Breast epithelium (tissue), 4 donors: ENCODE measurements at regions not wholly inside any gene's neighbourhood (a gene's known extent, or its start where the extent isn't known, plus 50 kb on each side); places are given as distances from the start of the nearest gene placed in this dataset.
A peak's percentile ranks its signal among the peaks of the same experiment; 100 is the strongest.

Source experiments
- DNase-seq, 2 donors: peaks; one replicate each; pipeline ENCODE4 v3.0.0-alpha.2; 2019; ENCODE audit warnings: low spot score in 2 of 2
- H3K27ac ChIP-seq, 2 donors: fragments of 200-600 bp; sonication (generic) in 1 of 2; one replicate each; pipeline ENCODE4 v1.5.1; 2016 to 2019; ENCODE audit warnings: mild to moderate bottlenecking in 1 of 2
- H3K27me3 ChIP-seq, 2 donors: fragments of 200-600 bp; sonication (generic) in 1 of 2; one replicate each; pipeline versions ENCODE4 v1.5.1 to v1.6.0; 2017 to 2019; ENCODE audit warnings: control low read depth in 1 of 2, mild to moderate bottlenecking in 1 of 2
- H3K36me3 ChIP-seq: fragments of 200-600 bp; one replicate; pipeline ENCODE4 v1.5.1; 2019
- H3K4me1 ChIP-seq, 2 donors: fragments of 200-600 bp; sonication (generic); one replicate each; pipeline ENCODE4 v1.5.1; 2016 to 2019; ENCODE audit warnings: control low read depth in 1 of 2
- H3K4me3 ChIP-seq, 3 donors: fragments of 200-600 bp; sonication (generic); 1 replicate in 2 of 3; 2 replicates in 1 of 3; pipeline ENCODE4 v1.5.1; 2016 to 2019; ENCODE audit warnings: mild to moderate bottlenecking in 3 of 3, moderate library complexity in 2 of 3
- H3K9me3 ChIP-seq, 2 donors: fragments of 200-600 bp; sonication (generic) in 1 of 2; one replicate each; pipeline ENCODE4 v1.5.1; 2016 to 2019; ENCODE audit warnings: control low read depth in 1 of 2
- POLR2A ChIP-seq: fragments of 450-650 bp; IDR thresholded peaks from one replicate; pipeline ENCODE4 v1.6.1; 2016; ENCODE audit warnings: antibody characterized with exemption, mild to moderate bottlenecking, moderate library complexity
- POLR2AphosphoS5 ChIP-seq, 3 donors: sonication (generic); formaldehyde crosslinking; IDR thresholded peaks; one replicate each; pipeline ENCODE4 v1.6.1; 2017; ENCODE audit warnings: antibody characterized with exemption in 3 of 3
- intact Hi-C: fragments of 100-400 bp; cut with DNase I; formaldehyde crosslinking; loops from one replicate; pipeline ENCODE4 v1.15.1; 2023; ENCODE audit warnings: low total_unique reads
- TF ChIP-seq, protein P1 (sequence below), 3 donors: fragments of 450-650 bp; IDR thresholded peaks; one replicate each; pipeline ENCODE4 v1.5.1; 2016 to 2017; ENCODE audit warnings: antibody characterized with exemption in 3 of 3, mild to moderate bottlenecking in 3 of 3, moderate library complexity in 3 of 3

DNA sequence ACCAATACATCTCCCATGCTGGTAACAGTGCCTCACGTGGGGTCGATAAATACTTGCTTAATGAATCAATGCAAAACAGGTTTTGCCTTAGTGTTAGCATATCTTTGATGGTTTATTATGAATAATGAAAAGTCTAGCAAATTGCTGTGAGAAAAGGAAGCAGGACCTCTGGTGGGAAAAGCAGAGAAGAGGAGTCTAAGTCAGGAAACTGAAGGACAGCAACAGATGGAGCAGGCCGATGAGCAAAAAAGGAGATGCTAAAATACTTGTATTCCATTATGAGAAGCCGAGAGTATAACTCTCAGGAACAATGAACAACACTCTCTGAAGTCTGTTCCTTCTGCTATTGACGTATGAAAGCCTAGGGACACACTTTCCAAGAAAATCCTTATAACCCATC is 555.2 kb upstream of the KLHL29 start:
- intact Hi-C loops, result no loop called here
- no peaks in the 10 kb centered on the region for H3K9me3 ChIP-seq
- H3K4me3 ChIP-seq, result no peak overlapping the region
- H3K27ac ChIP-seq, result no peak overlapping the region
- no peaks in the 10 kb centered on the region for H3K27me3 ChIP-seq
- no peaks in the 10 kb centered on the region for H3K36me3 ChIP-seq
- TF ChIP-seq, protein P1, sequence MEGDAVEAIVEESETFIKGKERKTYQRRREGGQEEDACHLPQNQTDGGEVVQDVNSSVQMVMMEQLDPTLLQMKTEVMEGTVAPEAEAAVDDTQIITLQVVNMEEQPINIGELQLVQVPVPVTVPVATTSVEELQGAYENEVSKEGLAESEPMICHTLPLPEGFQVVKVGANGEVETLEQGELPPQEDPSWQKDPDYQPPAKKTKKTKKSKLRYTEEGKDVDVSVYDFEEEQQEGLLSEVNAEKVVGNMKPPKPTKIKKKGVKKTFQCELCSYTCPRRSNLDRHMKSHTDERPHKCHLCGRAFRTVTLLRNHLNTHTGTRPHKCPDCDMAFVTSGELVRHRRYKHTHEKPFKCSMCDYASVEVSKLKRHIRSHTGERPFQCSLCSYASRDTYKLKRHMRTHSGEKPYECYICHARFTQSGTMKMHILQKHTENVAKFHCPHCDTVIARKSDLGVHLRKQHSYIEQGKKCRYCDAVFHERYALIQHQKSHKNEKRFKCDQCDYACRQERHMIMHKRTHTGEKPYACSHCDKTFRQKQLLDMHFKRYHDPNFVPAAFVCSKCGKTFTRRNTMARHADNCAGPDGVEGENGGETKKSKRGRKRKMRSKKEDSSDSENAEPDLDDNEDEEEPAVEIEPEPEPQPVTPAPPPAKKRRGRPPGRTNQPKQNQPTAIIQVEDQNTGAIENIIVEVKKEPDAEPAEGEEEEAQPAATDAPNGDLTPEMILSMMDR (IDR thresholded peaks at IDR 0.05), result no peak
- TF ChIP-seq POLR2AphosphoS5 (IDR thresholded peaks at IDR 0.05), result no peak
- TF ChIP-seq POLR2A, result no peak
- DNase-seq, result no peak
- H3K4me1 ChIP-seq, result no peaks in the 10 kb centered on the region

- no peaks in the 10 kb centered on the region for H3K9me3 ChIP-seq
- TF ChIP-seq, protein P1 (IDR thresholded peaks at IDR 0.05), result no peak
- no peak for TF ChIP-seq POLR2A
- TF ChIP-seq POLR2AphosphoS5 (IDR thresholded peaks at IDR 0.05), result no peak
- intact Hi-C loops, result no loop called here
These were observed 552.8 kb upstream of the KLHL29 start for GRCh38 chr2:22832196-22832595.

GRCh38 chr2:22838461-22838860 is 546.5 kb upstream of the KLHL29 start:
- H3K27me3 ChIP-seq, result no peaks in the 10 kb centered on the region
- TF ChIP-seq, protein P1 (IDR thresholded peaks at IDR 0.05), result no peak
- TF ChIP-seq POLR2A (no peak), POLR2AphosphoS5 (IDR thresholded peaks at IDR 0.05) (no peak)
- DNase-seq, result no peak
- intact Hi-C loops, result no loop called here
- no peak overlapping the region for H3K4me3 ChIP-seq
- H3K9me3 ChIP-seq, result no peaks in the 10 kb centered on the region
- H3K36me3 ChIP-seq, result no peaks in the 10 kb centered on the region
- no peaks in the 10 kb centered on the region for H3K4me1 ChIP-seq
- H3K27ac ChIP-seq, result no peak overlapping the region

More at GRCh38 chr2:22832196-22832595, 552.8 kb upstream of the KLHL29 start:
- Histone ChIP-seq H3K27me3 (no peaks in the 10 kb centered on the region), H3K27ac (no peak overlapping the region), H3K36me3 (no peaks in the 10 kb centered on the region), H3K4me1 (no peaks in the 10 kb centered on the region), H3K4me3 (no peak overlapping the region)
- no peak for DNase-seq

DNA sequence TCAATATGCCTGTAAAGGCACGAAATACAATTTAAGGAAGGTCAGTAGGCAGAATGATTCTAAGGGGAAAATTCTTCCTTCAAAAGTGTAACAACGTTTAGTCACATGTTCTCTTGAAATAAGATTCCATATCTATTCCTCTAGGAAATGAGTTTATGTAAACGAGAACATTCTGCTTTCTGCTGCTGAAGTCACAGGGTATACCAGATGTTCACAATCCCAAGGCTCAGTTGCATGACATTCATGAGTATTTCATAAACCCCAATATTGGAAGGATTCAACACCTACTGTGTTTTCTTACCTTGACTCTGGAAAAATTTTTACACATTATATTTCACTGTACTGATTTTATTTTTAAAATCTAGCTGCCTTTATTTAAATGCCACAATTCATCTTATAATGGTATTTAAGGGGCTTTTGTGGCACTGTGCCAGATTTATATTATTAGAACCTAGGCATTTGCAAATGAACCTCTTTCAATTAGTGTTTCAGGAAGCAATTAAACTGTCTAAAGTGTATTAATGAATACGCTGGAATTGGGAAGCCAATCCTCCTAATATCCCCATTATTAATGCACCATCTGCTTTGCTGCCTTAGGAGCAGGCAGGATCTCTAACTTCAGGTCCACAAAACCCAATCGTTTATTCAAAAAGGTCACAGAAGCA is 542.6 kb upstream of the KLHL29 start:
- TF ChIP-seq, protein P1 (IDR thresholded peaks at IDR 0.05), result no peak
- no peak for TF ChIP-seq POLR2AphosphoS5 (IDR thresholded peaks at IDR 0.05)
- no peak for TF ChIP-seq POLR2A
- H3K4me1 ChIP-seq, result no peaks in the 10 kb centered on the region
- intact Hi-C loops, result no loop called here
- H3K4me3 ChIP-seq, result no peak overlapping the region
- no peak for DNase-seq
- no peaks in the 10 kb centered on the region for H3K27me3 ChIP-seq
- no peak overlapping the region for H3K27ac ChIP-seq
- no peaks in the 10 kb centered on the region for H3K9me3 ChIP-seq
- H3K36me3 ChIP-seq, result no peaks in the 10 kb centered on the region

DNA sequence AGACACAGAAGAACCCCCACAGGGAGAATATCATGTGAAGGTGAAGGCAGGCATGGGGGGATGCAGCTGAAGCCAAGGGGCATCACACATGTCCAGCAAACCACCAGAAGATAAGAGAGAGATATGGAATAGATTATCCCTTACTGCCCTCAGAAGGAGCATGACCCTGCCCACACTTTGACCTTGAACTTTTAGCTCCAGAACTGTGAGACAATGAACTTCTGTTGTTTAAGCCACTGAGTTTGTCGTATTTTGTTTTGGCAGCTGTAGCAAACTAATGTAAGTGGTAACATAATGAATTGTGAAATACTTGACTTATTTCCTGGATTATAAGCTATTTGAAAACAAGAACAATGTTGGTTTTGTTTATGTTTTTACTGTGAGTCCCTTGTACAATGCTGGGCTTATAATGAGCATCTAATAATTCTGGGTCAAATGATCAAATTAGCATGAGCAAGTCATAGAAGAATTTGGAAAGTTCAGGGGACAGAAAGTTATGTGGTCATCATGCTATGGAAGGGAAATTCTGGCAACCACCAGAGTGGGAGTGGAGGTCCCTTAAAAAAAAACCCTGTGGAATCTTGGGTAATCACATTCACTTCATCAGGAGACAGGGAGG is 541.0 kb upstream of the KLHL29 start:
- TF ChIP-seq, protein P1 (IDR thresholded peaks at IDR 0.05), result no peak
- TF ChIP-seq POLR2A, result no peak
- TF ChIP-seq POLR2AphosphoS5 (IDR thresholded peaks at IDR 0.05), result no peak
- Histone ChIP-seq H3K9me3 (no peaks in the 10 kb centered on the region), H3K27me3 (no peaks in the 10 kb centered on the region), H3K4me3 (no peak overlapping the region), H3K27ac (peak overlapping the region in 1 of 2 donors; percentile 45), H3K4me1 (no peaks in the 10 kb centered on the region), H3K36me3 (no peaks in the 10 kb centered on the region)
- intact Hi-C loops, result no loop called here
- no peak for DNase-seq
